H1 (cell line): ENCODE measurements at regions not wholly inside any gene's neighbourhood (a gene's known extent, or its start where the extent isn't known, plus 50 kb on each side); places are given as distances from the start of the nearest gene placed in this dataset.

ENCODE experiments used
- CTCF ChIA-PET: fragments of 300-600 bp; sonication (Branson Sonifier 250); formaldehyde crosslinking; loops from one replicate; lab custom pipeline; 2021; ENCODE audit not compliant: partially characterized antibody; lab: Charles Lee
- POLR2A ChIA-PET: fragments of 300-600 bp; sonication (Branson Sonifier 250); formaldehyde crosslinking; loops from one replicate; lab custom pipeline; 2021; ENCODE audit warnings: inconsistent platforms; ENCODE audit not compliant: partially characterized antibody; lab: Charles Lee
- DNase-seq, 2 experiments: peaks; one replicate each; pipeline versions ENCODE4 v3.0.0 to v3.0.0-alpha.2; 2010 to 2022; ENCODE audit warnings: low spot score in 2 of 2, low read depth in 1 of 2, mixed read lengths in 1 of 2
- FAIRE-seq: peaks from 2 replicates; lab custom pipeline; 2011; peaks lifted over from hg19 to GRCh38; lab: Jason Lieb, UNC
- H2AFZ ChIP-seq: 2 replicates; pipeline ENCODE4 v1.8.1; 2012; ENCODE audit warnings: low read length, inconsistent platforms
- H2AK5ac ChIP-seq: 2 replicates; pipeline ENCODE4 v1.6.1; 2013; ENCODE audit warnings: low read depth, low read length
- H2BK120ac ChIP-seq: replicated peaks from 2 replicates; pipeline ENCODE3; 2013; ENCODE audit warnings: low read depth, low read length, inconsistent platforms
- H2BK12ac ChIP-seq: 2 replicates; pipeline ENCODE4 v1.6.1; 2013; ENCODE audit warnings: low read depth, low read length
- H2BK15ac ChIP-seq: 2 replicates; pipeline ENCODE4 v1.6.1; 2013; ENCODE audit warnings: low read length
- H2BK20ac ChIP-seq: 2 replicates; pipeline ENCODE4 v1.6.1; 2013; ENCODE audit warnings: low read length
- H2BK5ac ChIP-seq: 2 replicates; pipeline ENCODE4 v1.6.1; 2013; ENCODE audit warnings: low read depth, low read length
- H3K14ac ChIP-seq: 2 replicates; pipeline ENCODE4 v1.6.1; 2013; ENCODE audit warnings: inconsistent platforms; ENCODE audit not compliant: insufficient read length
- H3K18ac ChIP-seq: 2 replicates; pipeline ENCODE4 v1.6.1; 2013; ENCODE audit warnings: low read length; ENCODE audit errors: extremely low read depth
- H3K23ac ChIP-seq: 2 replicates; pipeline ENCODE4 v1.6.1; 2013; ENCODE audit warnings: inconsistent platforms; ENCODE audit not compliant: insufficient read length
- H3K23me2 ChIP-seq: 2 replicates; pipeline ENCODE4 v1.6.1; 2013; ENCODE audit warnings: low read depth, low read length
- H3K27ac ChIP-seq: 2 replicates; pipeline ENCODE4 v1.6.1; 2011; ENCODE audit warnings: low read depth, low read length, inconsistent platforms
- H3K27me3 ChIP-seq, 4 experiments: replicated peaks in 1 of 4; 1 replicate in 1 of 4; 2 replicates in 3 of 4; pipeline versions ENCODE4 v1.6.1 to v1.8.1; 2011 to 2013; ENCODE audit warnings: low read length in 3 of 4, mild to moderate bottlenecking in 3 of 4, inconsistent platforms in 2 of 4, mixed read lengths in 2 of 4, moderate library complexity in 1 of 4; ENCODE audit not compliant: control insufficient read depth in 3 of 4, insufficient read depth in 3 of 4; ENCODE audit errors: extremely low read depth in 1 of 4
- H3K36me3 ChIP-seq, 4 experiments: 2 replicates each; pipeline versions ENCODE4 v1.6.1 to v1.8.1; 2011 to 2013; ENCODE audit warnings: mild to moderate bottlenecking in 4 of 4, low read length in 3 of 4, moderate library complexity in 2 of 4, control low read depth in 1 of 4, inconsistent platforms in 1 of 4; ENCODE audit not compliant: insufficient read depth in 4 of 4, control insufficient read depth in 2 of 4
- H3K4ac ChIP-seq: replicated peaks from 2 replicates; pipeline ENCODE3; 2013; ENCODE audit warnings: low read length, low read depth, mixed read lengths, inconsistent platforms; ENCODE audit not compliant: insufficient read length
- H3K4me1 ChIP-seq, 4 experiments: replicated peaks in 1 of 4; 1 replicate in 1 of 4; 2 replicates in 3 of 4; pipeline versions ENCODE4 v1.6.1 to v1.8.1; 2011 to 2013; ENCODE audit warnings: low read length in 3 of 4, inconsistent platforms in 2 of 4, mixed read lengths in 1 of 4; ENCODE audit not compliant: insufficient read depth in 4 of 4, control insufficient read depth in 3 of 4
- H3K4me2 ChIP-seq, 2 experiments: 2 replicates each; pipeline versions ENCODE4 v1.6.1 to v1.8.1; 2011 to 2013; ENCODE audit warnings: low read depth in 2 of 2, low read length in 2 of 2, control low read depth in 1 of 2, inconsistent platforms in 1 of 2, mild to moderate bottlenecking in 1 of 2; ENCODE audit not compliant: insufficient read depth in 1 of 2
- H3K4me3 ChIP-seq, 4 experiments: fragments of 200-600, 300-600 bp in 1 of 4; sonication (generic), shearing (Covaris generic), sonication (Bioruptor Twin) in 1 of 4; 2 replicates each; pipeline versions ENCODE4 v1.5.1 to v1.8.1; 2011 to 2016; ENCODE audit warnings: low read length in 4 of 4, low read depth in 3 of 4, control low read depth in 2 of 4, inconsistent platforms in 2 of 4, mild to moderate bottlenecking in 2 of 4, mixed read lengths in 1 of 4, moderate library complexity in 1 of 4; ENCODE audit not compliant: insufficient read depth in 2 of 4; ENCODE audit errors: extremely low read depth in 1 of 4
- H3K56ac ChIP-seq: replicated peaks from 2 replicates; pipeline ENCODE3; 2013; ENCODE audit warnings: low read depth, mild to moderate bottlenecking, mixed read lengths, low read length, inconsistent platforms; ENCODE audit not compliant: insufficient read length
- H3K79me1 ChIP-seq: 2 replicates; pipeline ENCODE4 v1.6.1; 2013; ENCODE audit warnings: low read depth, low read length, control low read depth
- H3K79me2 ChIP-seq, 2 experiments: 2 replicates each; pipeline versions ENCODE4 v1.6.1 to v1.8.1; 2012 to 2013; ENCODE audit warnings: low read length in 2 of 2, mild to moderate bottlenecking in 2 of 2, inconsistent platforms in 1 of 2; ENCODE audit not compliant: insufficient read depth in 2 of 2, control insufficient read depth in 1 of 2
- H3K9ac ChIP-seq, 4 experiments: replicated peaks in 1 of 4; 1 replicate in 1 of 4; 2 replicates in 3 of 4; pipeline versions ENCODE4 v1.6.1 to v1.8.1; 2011 to 2013; ENCODE audit warnings: low read depth in 3 of 4, low read length in 3 of 4, control low read depth in 2 of 4, mild to moderate bottlenecking in 2 of 4, moderate library complexity in 2 of 4, inconsistent platforms in 1 of 4; ENCODE audit errors: extremely low read depth in 1 of 4
- H3K9me3 ChIP-seq, 2 experiments: 2 replicates each; pipeline versions ENCODE4 v1.6.1 to v1.8.1; 2012 to 2013; ENCODE audit warnings: mild to moderate bottlenecking in 2 of 2, moderate library complexity in 2 of 2, control low read depth in 1 of 2, inconsistent platforms in 1 of 2, low read depth in 1 of 2, low read length in 1 of 2, mixed read lengths in 1 of 2; ENCODE audit not compliant: insufficient read depth in 2 of 2
- H4K20me1 ChIP-seq, 2 experiments: replicated peaks in 1 of 2; 2 replicates each; pipeline versions ENCODE3 to v1.8.1; 2011 to 2013; ENCODE audit warnings: inconsistent platforms in 2 of 2, low read length in 2 of 2, mild to moderate bottlenecking in 1 of 2; ENCODE audit not compliant: insufficient read depth in 2 of 2, control insufficient read depth in 1 of 2
- H4K5ac ChIP-seq: 2 replicates; pipeline ENCODE4 v1.6.1; 2013; ENCODE audit warnings: low read length, low read depth, mixed read lengths, inconsistent platforms; ENCODE audit not compliant: insufficient read length
- H4K8ac ChIP-seq: 2 replicates; pipeline ENCODE4 v1.8.0; 2013; ENCODE audit warnings: mild to moderate bottlenecking, moderate library complexity, low read length, inconsistent platforms; ENCODE audit not compliant: insufficient read depth; ENCODE audit errors: extremely low read depth
- H4K91ac ChIP-seq: replicated peaks from 2 replicates; pipeline ENCODE3; 2013; ENCODE audit warnings: low read length, mixed read lengths, inconsistent platforms; ENCODE audit not compliant: insufficient read length
- BCL11A ChIP-seq, 2 experiments: IDR thresholded peaks; one replicate each; pipeline ENCODE4 v1.6.1; 2011; ENCODE audit warnings: low read depth in 2 of 2, low read length in 2 of 2, mild to moderate bottlenecking in 2 of 2
- CHD1 ChIP-seq: IDR thresholded peaks from 2 replicates; pipeline ENCODE4 v1.6.1; 2012; ENCODE audit warnings: low read depth, low read length, improper control_type of control experiment
- CHD2 ChIP-seq: IDR thresholded peaks from 2 replicates; pipeline ENCODE4 v1.6.1; 2012; ENCODE audit warnings: low read length, improper control_type of control experiment
- KDM5A ChIP-seq: fragments of 200-600 bp; IDR thresholded peaks from 2 replicates; pipeline ENCODE4 v1.7.1; 2012; ENCODE audit warnings: mild to moderate bottlenecking, low read length, inconsistent platforms, mixed read lengths
- MAX ChIP-seq: IDR thresholded peaks from 2 replicates; pipeline ENCODE4 v1.6.1; 2012; ENCODE audit warnings: inconsistent platforms
- RAD21 ChIP-seq, 2 experiments: IDR thresholded peaks in 1 of 2; conservative IDR thresholded peaks in 1 of 2; 2 replicates each; pipeline ENCODE4 v1.6.1; 2011; ENCODE audit warnings: low read depth in 2 of 2, low read length in 2 of 2, improper control_type of control experiment in 1 of 2, inconsistent platforms in 1 of 2, mild to moderate bottlenecking in 1 of 2, moderate library complexity in 1 of 2
- SAP30 ChIP-seq: fragments of 300-600 bp; sonication (generic); IDR thresholded peaks from 2 replicates; pipeline ENCODE4 v1.7.1; 2012; ENCODE audit warnings: low read length, moderate library complexity, mild to moderate bottlenecking, inconsistent platforms; ENCODE audit not compliant: insufficient read depth, insufficient replicate concordance
- SIRT6 ChIP-seq: IDR thresholded peaks from one replicate; pipeline ENCODE4 v1.7.1; 2012; ENCODE audit warnings: low read length, inconsistent platforms
- SP2 ChIP-seq: IDR thresholded peaks from 2 replicates; pipeline ENCODE4 v1.6.1; 2012; ENCODE audit warnings: mild to moderate bottlenecking, low read length, inconsistent platforms
- TAF7 ChIP-seq: optimal IDR thresholded peaks from 2 replicates; pipeline ENCODE3; 2011; ENCODE audit warnings: low read depth, mild to moderate bottlenecking, inconsistent platforms, low read length, moderate library complexity, borderline replicate concordance
- TEAD4 ChIP-seq: IDR thresholded peaks from 2 replicates; pipeline ENCODE4 v1.6.1; 2012; ENCODE audit warnings: low read depth, low read length, inconsistent platforms, mixed read lengths
- YY1 ChIP-seq: IDR thresholded peaks from 2 replicates; pipeline ENCODE4 v1.6.1; 2011; ENCODE audit warnings: low read depth, mild to moderate bottlenecking, low read length
- ZNF274 ChIP-seq: IDR thresholded peaks from 2 replicates; pipeline ENCODE4 v1.7.0; 2012; ENCODE audit warnings: low read length, borderline replicate concordance; ENCODE audit errors: extremely low read depth
- WGBS, 2 experiments: shearing (Covaris generic) in 1 of 2; methylation state at CpG; one replicate each; pipeline versions ENCODE4 v1.1.6 to v1.1.7; 2013 to 2015; ENCODE audit warnings: low lambda C conversion rate in 2 of 2, mixed read lengths in 2 of 2, inconsistent platforms in 1 of 2, low coverage in 1 of 2, missing lambda C conversion rate in 1 of 2; ENCODE audit not compliant: insufficient replicate concordance in 2 of 2, insufficient coverage in 1 of 2, insufficient read length in 1 of 2; ENCODE audit errors: extremely low coverage in 1 of 2, missing lambda C conversion rate in 1 of 2; 5-methylcytosine and 5-hydroxymethylcytosine counted together

GRCh38 chr1:118649369-118650106, 338.6 kb downstream of the TBX15 start:
- no peak overlapping the region for H3K4me2 ChIP-seq
- H3K27ac ChIP-seq = no peak overlapping the region
- H3K4me3 ChIP-seq = no peak overlapping the region
- H3K56ac ChIP-seq = no peak overlapping the region
- H3K36me3 ChIP-seq = no peaks in the 10 kb centered on the region
- H3K9ac ChIP-seq = no peak overlapping the region
- H2AK5ac ChIP-seq = no peak overlapping the region
- no peaks in the 10 kb centered on the region for H3K27me3 ChIP-seq
- no peaks in the 10 kb centered on the region for H3K23me2 ChIP-seq
- H2BK20ac ChIP-seq = no peak overlapping the region
- no peak overlapping the region for H2BK120ac ChIP-seq
- H2BK5ac ChIP-seq = no peak overlapping the region
- H3K79me1 ChIP-seq = no peaks in the 10 kb centered on the region
- no peak overlapping the region for H4K8ac ChIP-seq
- no peak overlapping the region for H4K91ac ChIP-seq
- no peak overlapping the region for H3K23ac ChIP-seq
- H3K79me2 ChIP-seq = no peaks in the 10 kb centered on the region
- POLR2A ChIA-PET = no interaction called here
- H2BK15ac ChIP-seq = no peak overlapping the region
- no peaks in the 10 kb centered on the region for H4K20me1 ChIP-seq
- H3K9me3 ChIP-seq = no peaks in the 10 kb centered on the region
- 89% methylated on average over 4 of the region's 4 CpGs; no CpG with 5 or more reads in 1 of the 2 experiments for WGBS, 2 experiments
- H3K4ac ChIP-seq = no peak overlapping the region
- H2BK12ac ChIP-seq = no peak overlapping the region
- H4K5ac ChIP-seq = no peak overlapping the region
- H3K14ac ChIP-seq = no peak overlapping the region
- FAIRE-seq = no peak
- no peak overlapping the region for H2AFZ ChIP-seq
- no peak overlapping the region for H3K18ac ChIP-seq
- CTCF ChIA-PET = interaction anchor here (2.3 kb wide), 1 partner anchor 9 kb away, joined by 7 read pairs; no protein-coding TSS in a partner anchor
- no peaks in the 10 kb centered on the region; a peak in 1 of 7 replicates for H3K4me1 ChIP-seq
- DNase-seq = no peak
- no peak for TF ChIP-seq SP2
- TF ChIP-seq SAP30 = no peak
- no peak for TF ChIP-seq CHD1
- TF ChIP-seq BCL11A (IDR thresholded peaks at IDR 0.05; ENCODE audit: low read depth in 2 of 2, low read length in 2 of 2) = no peak
- no peak for TF ChIP-seq TAF7
- TF ChIP-seq SIRT6 = no peak
- no peak for TF ChIP-seq TEAD4
- no peak for TF ChIP-seq YY1
- no peak for TF ChIP-seq ZNF274
- no peak for TF ChIP-seq KDM5A
- no peak for TF ChIP-seq MAX
- no peak for TF ChIP-seq CHD2
- no peak for TF ChIP-seq RAD21 (IDR thresholded peaks at IDR 0.05 in 1 of 2, conservative IDR thresholded peaks at IDR 0.05 in 1 of 2; ENCODE audit: low read depth in 2 of 2, low read length in 2 of 2)
